ENCODE measurements at regions not wholly inside any gene's neighbourhood (a gene's known extent, or its start where the extent isn't known, plus 50 kb on each side); places are given as distances from the start of the nearest gene placed in this dataset.

DNA sequence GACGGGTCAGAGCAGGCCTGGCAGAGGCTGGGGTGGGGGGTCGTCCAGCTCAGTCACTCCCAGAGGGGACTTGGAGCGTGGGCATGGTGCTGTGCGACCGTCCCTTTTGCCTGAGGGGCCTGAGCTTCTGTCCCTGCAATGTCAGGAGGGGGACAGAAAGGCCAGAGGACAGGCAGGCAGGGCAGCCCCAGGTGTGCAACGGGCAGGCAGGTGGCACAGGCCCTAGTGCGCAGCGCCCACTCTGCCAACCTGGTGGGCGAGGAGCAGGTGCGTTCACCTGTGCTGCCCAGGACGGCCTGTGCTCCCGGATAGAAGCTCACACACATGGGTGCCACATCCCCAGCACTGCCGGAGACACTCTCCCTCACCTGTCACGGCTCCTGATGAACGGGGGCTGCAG lies 78.7 kb upstream of the SLCO4A1 start:
- DNase-seq (ENCODE audit: low spot score): no peak

- no peak for DNase-seq (ENCODE audit: low spot score)
Observed at GRCh38 chr20:62564456-62565245, 77.7 kb upstream of the SLCO4A1 start.

DNA sequence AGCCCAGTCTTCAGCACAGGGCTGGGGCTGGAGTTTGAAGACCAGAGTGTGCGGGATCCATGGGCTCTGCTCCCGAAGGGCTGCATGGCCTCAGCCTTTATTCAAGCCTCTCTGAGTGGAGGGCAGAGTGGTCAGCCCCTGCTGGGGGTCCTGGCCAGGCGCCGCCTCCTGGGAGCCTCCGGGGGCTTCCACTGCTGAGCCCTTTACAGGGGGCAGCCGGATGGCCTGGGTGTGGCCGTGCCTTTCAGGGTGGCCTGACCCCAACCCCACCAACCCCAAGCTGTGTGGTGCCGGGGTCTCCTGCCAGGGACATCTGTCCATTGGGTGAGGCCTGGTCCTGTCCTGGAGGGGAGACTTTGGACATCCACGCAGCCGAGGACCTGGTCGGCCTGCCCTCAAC lies 76.0 kb upstream of the SLCO4A1 start:
- DNase-seq (ENCODE audit: low spot score): no peak

GRCh38 chr20:62566771-62567170 lies 75.5 kb upstream of the SLCO4A1 start:
- no peak for DNase-seq (ENCODE audit: low spot score)

DNA sequence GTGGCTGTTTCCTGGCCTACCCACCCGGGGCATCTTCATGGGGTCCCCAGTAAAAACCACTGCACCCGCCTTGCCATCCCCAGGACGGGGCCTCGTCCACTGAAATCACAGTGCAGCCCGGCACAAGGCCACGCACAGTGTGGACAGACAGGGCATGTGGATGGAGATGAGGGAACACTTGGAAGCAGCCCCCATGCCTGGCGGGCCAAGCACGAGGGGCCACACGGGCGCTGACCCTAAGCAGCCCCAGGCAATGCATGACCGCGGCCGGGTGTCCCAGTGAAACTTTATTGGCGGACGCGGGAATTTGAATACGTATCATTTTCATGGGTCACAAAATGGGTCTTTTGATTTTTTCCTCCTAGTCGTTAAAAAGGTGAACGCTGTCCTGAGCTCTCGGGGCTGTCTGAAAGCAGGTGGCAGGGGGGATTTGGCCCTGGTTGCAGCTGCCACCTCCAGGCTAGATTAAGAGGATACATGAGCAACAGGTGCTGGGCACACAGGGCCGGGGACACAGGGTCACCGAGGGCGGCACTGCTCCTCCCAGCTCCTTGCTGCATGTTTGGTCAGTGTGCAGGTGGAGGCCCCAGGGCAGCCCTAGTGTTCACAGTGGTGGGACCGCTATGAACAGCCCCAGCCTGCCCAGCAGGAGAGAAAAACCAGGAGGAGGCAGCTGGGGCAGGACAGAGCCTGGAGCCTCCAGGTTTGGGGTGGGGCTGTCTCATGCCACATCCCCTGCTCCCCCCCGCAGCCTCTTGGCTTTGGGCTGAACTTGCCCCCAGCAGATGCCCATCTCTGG lies 74.9 kb upstream of the SLCO4A1 start:
- DNase-seq (ENCODE audit: low spot score): no peak

GRCh38 chr20:62568045-62568389 lies 74.3 kb upstream of the SLCO4A1 start:
- DNase-seq (ENCODE audit: low spot score): no peak

DNA sequence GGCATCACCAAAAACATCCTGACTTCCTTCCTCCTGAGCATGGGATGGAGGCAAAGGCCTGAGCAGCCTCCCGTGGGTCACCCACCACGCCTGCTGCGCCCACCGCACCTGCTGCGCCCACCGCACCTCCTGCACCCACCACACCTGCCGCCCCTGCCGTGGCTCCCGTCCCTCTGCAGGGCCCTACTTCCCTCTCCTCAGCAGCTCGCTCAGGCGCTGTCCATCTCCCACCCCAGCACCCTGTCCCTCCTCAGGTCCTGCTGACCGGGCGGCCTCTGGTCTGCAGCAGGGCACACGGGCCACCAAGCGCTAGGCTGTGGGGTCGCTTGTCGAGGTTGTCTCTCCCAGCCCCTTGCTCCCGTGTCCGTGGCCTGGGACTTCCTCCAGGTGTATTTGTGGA lies 72.7 kb upstream of the SLCO4A1 start:
- DNase-seq (ENCODE audit: low spot score): no peak

DNA sequence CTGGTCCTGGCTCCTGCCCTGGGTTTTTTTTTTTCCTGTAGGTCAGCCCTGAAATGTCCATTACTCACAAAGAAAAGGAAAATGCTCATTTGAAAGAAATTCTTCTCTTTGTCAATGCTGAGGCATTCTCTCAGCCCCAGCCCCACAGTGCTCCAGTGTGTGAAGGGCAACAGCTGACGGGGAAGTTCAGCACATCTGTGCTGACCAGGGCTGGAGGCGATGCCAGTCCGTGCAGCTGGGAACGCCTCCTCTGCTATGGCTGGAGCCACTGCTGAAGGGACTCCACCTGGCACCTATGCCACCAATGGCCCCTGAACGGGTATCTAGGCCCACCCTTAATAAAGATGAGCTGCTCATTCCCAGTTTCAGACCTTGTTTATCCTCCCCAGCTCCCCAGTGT lies 71.9 kb upstream of the SLCO4A1 start:
- DNase-seq (ENCODE audit: low spot score): no peak

GRCh38 chr20:62570897-62571668 lies 71.2 kb upstream of the SLCO4A1 start:
- DNase-seq (ENCODE audit: low spot score): peak; percentile 30

DNA sequence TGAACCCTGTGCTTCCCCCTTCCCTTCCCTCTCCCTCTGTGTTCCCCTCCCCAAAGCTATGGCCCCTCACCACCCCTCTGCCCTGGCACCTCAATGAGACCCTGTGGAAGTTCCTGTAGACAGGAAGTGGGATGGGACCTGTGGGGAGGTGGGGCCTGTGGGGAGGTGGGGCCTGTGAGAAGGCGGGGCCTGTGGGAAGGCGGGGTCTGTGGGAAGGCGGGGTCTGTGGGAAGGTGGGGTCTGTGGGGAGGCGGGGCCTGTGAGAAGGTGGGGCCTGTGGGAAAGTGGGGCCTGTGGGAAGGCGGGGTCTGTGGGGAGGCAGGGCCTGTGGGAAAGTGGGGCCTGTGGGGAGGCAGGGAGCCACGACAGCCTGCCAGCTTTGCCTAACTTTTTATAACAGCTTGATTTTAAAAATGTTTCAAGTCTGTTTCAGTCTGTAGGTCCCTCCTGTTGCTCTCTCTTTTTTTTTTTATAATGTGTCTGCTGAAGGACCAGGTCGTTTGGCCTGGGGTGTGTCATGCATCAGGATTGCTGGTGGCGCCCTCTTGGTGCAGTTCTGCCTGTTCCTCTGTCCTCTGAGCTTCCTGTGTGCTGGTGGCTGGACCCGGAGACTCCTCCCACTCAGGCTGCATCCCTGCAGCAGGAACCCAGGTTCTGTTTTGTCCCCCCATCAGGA lies 70.5 kb upstream of the SLCO4A1 start:
- DNase-seq (ENCODE audit: low spot score): peak; percentile 85

- DNase-seq (ENCODE audit: low spot score): no peak
Observed at GRCh38 chr20:62572980-62573379, 69.3 kb upstream of the SLCO4A1 start.

DNA sequence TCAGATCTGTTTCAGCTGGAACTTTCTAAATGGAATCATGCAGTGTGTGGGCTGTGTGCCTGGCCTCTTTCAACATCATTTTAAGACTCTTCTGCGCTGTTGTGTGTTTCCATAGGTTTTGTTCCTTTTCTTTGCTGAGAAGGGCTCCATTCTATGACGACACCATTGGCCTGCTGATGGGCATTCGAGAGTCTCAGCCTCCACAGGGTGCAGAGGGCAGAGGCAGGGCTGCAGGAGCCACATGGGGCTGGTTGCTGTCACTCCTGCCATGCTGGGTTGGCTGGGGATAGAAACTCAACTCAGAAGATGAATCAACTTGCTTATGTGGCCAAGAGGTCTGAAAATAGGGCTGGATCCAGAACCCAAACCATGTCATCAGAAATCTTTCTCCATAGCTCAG lies 68.5 kb upstream of the SLCO4A1 start:
- DNase-seq (ENCODE audit: low spot score): no peak

- no peak for DNase-seq (ENCODE audit: low spot score)
Observed at GRCh38 chr20:62574230-62574993, 67.9 kb upstream of the SLCO4A1 start.

DNA sequence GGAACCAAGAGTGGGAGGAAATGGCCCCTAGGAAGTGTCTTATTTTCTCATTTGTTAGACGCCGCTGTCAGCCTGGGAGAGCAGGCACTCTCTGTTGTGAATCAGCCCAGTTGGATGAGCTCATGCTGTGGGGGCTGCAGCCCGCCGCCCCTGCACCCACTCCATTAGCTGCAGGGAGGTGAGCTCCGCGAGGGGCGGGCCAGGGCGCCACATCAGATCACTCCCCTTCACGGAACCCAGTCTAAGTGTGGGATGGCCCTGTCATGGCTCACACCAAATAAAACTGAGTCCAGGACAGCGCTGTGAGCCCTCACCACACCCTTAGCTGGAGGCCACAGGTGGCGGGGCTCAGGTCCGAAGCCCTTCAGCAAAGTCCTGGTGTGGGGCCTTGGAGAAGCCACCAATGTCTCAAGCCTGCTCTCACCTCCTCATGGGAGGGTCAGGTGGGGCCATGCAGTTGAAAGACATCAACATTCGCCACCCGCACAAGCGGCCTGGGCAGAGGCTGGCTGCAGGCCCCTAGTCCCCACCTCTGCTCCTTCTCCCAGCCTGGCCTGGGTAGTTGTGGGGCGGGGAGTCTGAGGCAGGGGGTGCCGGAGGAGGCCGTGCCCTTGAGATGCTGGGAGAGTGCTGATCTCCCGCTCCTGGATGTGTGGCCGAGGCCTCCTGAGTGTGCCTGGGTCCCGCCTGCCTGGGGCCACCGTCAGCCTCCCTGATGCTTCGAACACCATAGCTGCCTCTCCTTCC lies 66.2 kb upstream of the SLCO4A1 start:
- DNase-seq (ENCODE audit: low spot score): no peak

GRCh38 chr20:62576815-62577489 lies 65.4 kb upstream of the SLCO4A1 start:
- DNase-seq (ENCODE audit: low spot score): no peak

GRCh38 chr20:62577490-62577836 lies 64.8 kb upstream of the SLCO4A1 start:
- no peak for DNase-seq (ENCODE audit: low spot score)

GRCh38 chr20:62578294-62578897 lies 63.9 kb upstream of the SLCO4A1 start:
- DNase-seq (ENCODE audit: low spot score): peak; percentile 72

- DNase-seq (ENCODE audit: low spot score): no peak
Observed at GRCh38 chr20:62580052-62580451, 62.3 kb upstream of the SLCO4A1 start.

DNA sequence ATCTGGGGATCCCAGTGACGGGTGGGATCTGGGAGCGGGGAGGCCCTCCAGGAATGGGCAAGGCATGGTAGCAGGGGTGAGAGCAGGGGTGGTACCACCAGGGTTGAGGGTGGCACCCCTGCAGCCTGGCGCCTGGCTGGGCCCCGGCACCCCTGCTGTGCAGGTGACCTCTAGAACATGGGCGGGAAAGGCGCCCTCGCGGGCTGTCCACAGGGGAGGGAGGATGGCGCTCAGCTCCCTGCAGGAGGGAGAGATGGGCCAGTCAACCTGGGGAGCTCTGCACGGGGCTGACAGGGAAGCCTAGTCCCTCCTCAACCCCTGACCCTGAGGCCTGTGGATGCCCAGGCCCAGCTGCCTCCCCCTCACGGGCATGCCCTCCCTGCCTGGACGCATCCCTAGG lies 61.6 kb upstream of the SLCO4A1 start:
- DNase-seq (ENCODE audit: low spot score): no peak

DNA sequence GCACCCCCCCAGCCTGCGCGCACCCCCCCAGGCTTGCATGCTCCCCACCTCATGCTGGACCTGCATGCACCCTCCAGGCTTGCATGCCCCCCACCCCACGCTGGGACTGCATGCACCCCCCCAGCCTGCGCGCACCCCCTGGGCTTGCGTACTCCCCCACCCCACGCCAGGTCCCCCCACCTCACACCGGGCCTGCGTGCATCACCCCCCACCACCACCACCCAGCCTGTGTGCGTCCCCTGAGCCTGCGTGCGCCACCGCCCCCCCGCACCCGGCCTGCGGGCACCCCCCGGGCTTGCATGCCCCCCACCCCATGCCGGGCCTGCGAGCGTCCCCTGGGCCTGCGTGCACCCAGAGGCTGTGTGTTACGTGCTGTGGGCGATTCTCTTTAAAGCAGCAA lies 61.0 kb upstream of the SLCO4A1 start:
- no peak for DNase-seq (ENCODE audit: low spot score)

Measured in NAMALWA (cell line).